HG02870 (cell line): ENCODE measurements at regions not wholly inside any gene's neighbourhood (a gene's known extent, or its start where the extent isn't known, plus 50 kb on each side); places are given as distances from the start of the nearest gene placed in this dataset.

Experiments used
- ATAC-seq: cut with Tn5 transposase; IDR thresholded peaks from one replicate; pipeline ENCODE4 v1.9.1; 2021; ENCODE audit warnings: mild to moderate bottlenecking, moderate library complexity; ENCODE audit not compliant: unreplicated experiment

GRCh38 chr3:194076475-194076874, 59.5 kb upstream of the HES1 start:
- ATAC-seq: no peak

- ATAC-seq: no peak
Measured at GRCh38 chr3:194077602-194078001, 58.3 kb upstream of the HES1 start.

GRCh38 chr3:194078045-194078821, 57.7 kb upstream of the HES1 start:
- no peak for ATAC-seq

- ATAC-seq: no peak
Measured at GRCh38 chr3:194079702-194080172, 56.2 kb upstream of the HES1 start.

GRCh38 chr3:194080436-194080835, 55.5 kb upstream of the HES1 start:
- no peak for ATAC-seq

GRCh38 chr3:194080913-194081800, 54.8 kb upstream of the HES1 start:
- no peak for ATAC-seq

- ATAC-seq: no peak
Measured at GRCh38 chr3:194081826-194082225, 54.1 kb upstream of the HES1 start.

- no peak for ATAC-seq
Measured at GRCh38 chr3:194082743-194083636, 53.0 kb upstream of the HES1 start.

- peak; percentile 54 for ATAC-seq
Measured at GRCh38 chr3:194083637-194084224, 52.2 kb upstream of the HES1 start.

GRCh38 chr3:194084284-194084683, 51.7 kb upstream of the HES1 start:
- peak; percentile 96 for ATAC-seq
